A673 (cell line): ENCODE measurements at regions not wholly inside any gene's neighbourhood (a gene's known extent, or its start where the extent isn't known, plus 50 kb on each side); places are given as distances from the start of the nearest gene placed in this dataset.

Experiments
- BruUV-seq: library from RNA; stranded (reverse); fragments of 400-500 nt; replicated peaks from 2 replicates; lab custom pipeline; 2021; lab: Mats Ljungman, UMichigan
- CTCF ChIA-PET: fragments of 300-600 bp; sonication (Branson Sonifier 250); formaldehyde crosslinking; loops from one replicate; lab custom pipeline; 2022; ENCODE audit warnings: antibody characterized with exemption; lab: Charles Lee
- POLR2A ChIA-PET: fragments of 300-600 bp; sonication (Branson Sonifier 250); formaldehyde crosslinking; loops from one replicate; lab custom pipeline; 2022; ENCODE audit warnings: antibody characterized with exemption; ENCODE audit not compliant: low non-redundant PET; lab: Charles Lee
- DNase-seq: peaks from one replicate; pipeline ENCODE4 v3.0.0-alpha.2; 2015; ENCODE audit warnings: low spot score
- H3K27ac ChIP-seq: fragments of 200-600 bp; sonication (generic); 2 replicates; pipeline ENCODE4 v1.5.1; 2016; ENCODE audit warnings: mixed run types, low read depth, mild to moderate bottlenecking, mixed read lengths, antibody characterized with exemption, low read length; ENCODE audit not compliant: poor library complexity, severe bottlenecking
- H3K27me3 ChIP-seq: fragments of 200-600 bp; sonication (generic); replicated peaks from 2 replicates; pipeline ENCODE4 v1.6.1; 2017; ENCODE audit warnings: mixed run types, low read depth, mild to moderate bottlenecking, mixed read lengths, antibody characterized with exemption, low read length; ENCODE audit not compliant: insufficient read depth, poor library complexity
- H3K36me3 ChIP-seq: fragments of 200-600 bp; sonication (generic); 2 replicates; pipeline ENCODE4 v1.6.1; 2016; ENCODE audit warnings: mixed run types, mild to moderate bottlenecking, mixed read lengths, antibody characterized with exemption, low read length; ENCODE audit not compliant: insufficient read depth, poor library complexity, severe bottlenecking
- H3K4me1 ChIP-seq: fragments of 200-600 bp; sonication (generic); 2 replicates; pipeline ENCODE4 v1.6.1; 2017; ENCODE audit warnings: mixed run types, mild to moderate bottlenecking, mixed read lengths, antibody characterized with exemption, low read length; ENCODE audit not compliant: insufficient read depth, poor library complexity, severe bottlenecking
- H3K4me3 ChIP-seq: fragments of 200-600 bp; sonication (generic); 2 replicates; pipeline ENCODE4 v1.5.1; 2016; ENCODE audit warnings: low read depth, mixed run types, mild to moderate bottlenecking, mixed read lengths, low read length; ENCODE audit not compliant: poor library complexity, severe bottlenecking
- H3K9me3 ChIP-seq: fragments of 200-600 bp; sonication (generic); 2 replicates; pipeline ENCODE4 v1.6.1; 2016; ENCODE audit warnings: mixed run types, low read depth, mild to moderate bottlenecking, mixed read lengths, antibody characterized with exemption, low read length; ENCODE audit not compliant: poor library complexity, severe bottlenecking
- EZH2 ChIP-seq: fragments of 200-600 bp; sonication (generic); IDR thresholded peaks from 2 replicates; pipeline ENCODE4 v1.6.1; 2017; ENCODE audit warnings: borderline replicate concordance, low read depth, mild to moderate bottlenecking, mixed read lengths, antibody characterized with exemption, low read length; ENCODE audit not compliant: poor library complexity, severe bottlenecking
- intact Hi-C: fragments of 100-400 bp; cut with micrococcal nuclease; formaldehyde crosslinking; loops from one replicate; pipeline ENCODE4 v1.10.0; 2022; ENCODE audit not compliant: unreplicated experiment
- TF ChIP-seq, protein P1 (sequence below): fragments of 300-800, 200-600 bp; sonication (generic); conservative IDR thresholded peaks from 2 replicates; pipeline ENCODE4 v1.5.1; 2017; ENCODE audit warnings: low read depth, mild to moderate bottlenecking, antibody characterized with exemption, low read length, moderate library complexity, mixed read lengths

- Histone ChIP-seq H3K4me3 (no peak overlapping the region), H3K27me3 (no peaks in the 10 kb centered on the region), H3K27ac (no peak overlapping the region), H3K4me1 (peaks cover 6% of the 10 kb centered on the region), H3K9me3 (no peaks in the 10 kb centered on the region), H3K36me3 (no peaks in the 10 kb centered on the region)
- TF ChIP-seq, protein P1, sequence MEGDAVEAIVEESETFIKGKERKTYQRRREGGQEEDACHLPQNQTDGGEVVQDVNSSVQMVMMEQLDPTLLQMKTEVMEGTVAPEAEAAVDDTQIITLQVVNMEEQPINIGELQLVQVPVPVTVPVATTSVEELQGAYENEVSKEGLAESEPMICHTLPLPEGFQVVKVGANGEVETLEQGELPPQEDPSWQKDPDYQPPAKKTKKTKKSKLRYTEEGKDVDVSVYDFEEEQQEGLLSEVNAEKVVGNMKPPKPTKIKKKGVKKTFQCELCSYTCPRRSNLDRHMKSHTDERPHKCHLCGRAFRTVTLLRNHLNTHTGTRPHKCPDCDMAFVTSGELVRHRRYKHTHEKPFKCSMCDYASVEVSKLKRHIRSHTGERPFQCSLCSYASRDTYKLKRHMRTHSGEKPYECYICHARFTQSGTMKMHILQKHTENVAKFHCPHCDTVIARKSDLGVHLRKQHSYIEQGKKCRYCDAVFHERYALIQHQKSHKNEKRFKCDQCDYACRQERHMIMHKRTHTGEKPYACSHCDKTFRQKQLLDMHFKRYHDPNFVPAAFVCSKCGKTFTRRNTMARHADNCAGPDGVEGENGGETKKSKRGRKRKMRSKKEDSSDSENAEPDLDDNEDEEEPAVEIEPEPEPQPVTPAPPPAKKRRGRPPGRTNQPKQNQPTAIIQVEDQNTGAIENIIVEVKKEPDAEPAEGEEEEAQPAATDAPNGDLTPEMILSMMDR = no peak
- TF ChIP-seq EZH2 = no peak
- BruUV-seq = no TSS peak
- intact Hi-C loops = no loop called here
- DNase-seq = no peak
- ChIA-PET POLR2A (no interaction called here), CTCF (no interaction called here)
Observed at GRCh38 chr1:8211251-8211882, 106.5 kb upstream of the SLC45A1 start.

DNA sequence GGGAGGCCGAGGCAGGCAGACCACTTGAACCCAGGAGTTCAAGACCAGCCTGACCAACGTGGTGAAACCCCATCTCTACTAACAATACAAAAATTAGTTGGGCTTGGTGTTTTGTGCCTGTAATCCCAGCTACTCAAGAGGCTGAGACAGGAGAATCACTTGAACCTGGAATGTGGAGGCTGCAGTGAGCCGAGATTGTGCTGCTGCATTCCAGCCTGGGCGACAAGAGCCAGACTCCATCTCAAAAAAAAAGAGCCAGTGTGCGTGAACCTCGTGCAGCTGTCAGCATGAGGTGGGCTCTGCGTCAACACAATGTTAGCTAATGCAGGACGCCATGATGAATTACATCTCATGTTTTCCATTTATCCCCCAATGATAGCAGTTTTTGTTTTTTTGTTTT, 110.7 kb upstream of the SLC45A1 start:
- BruUV-seq = no TSS peak
- peaks cover 6% of the 10 kb centered on the region for H3K4me1 ChIP-seq
- H3K9me3 ChIP-seq = no peaks in the 10 kb centered on the region
- H3K4me3 ChIP-seq = no peak overlapping the region
- H3K27ac ChIP-seq = no peak overlapping the region
- ChIA-PET POLR2A (no interaction called here), CTCF (no interaction called here)
- intact Hi-C loops = no loop called here
- H3K36me3 ChIP-seq = no peaks in the 10 kb centered on the region
- H3K27me3 ChIP-seq = no peaks in the 10 kb centered on the region
- no peak for DNase-seq
- no peak for TF ChIP-seq EZH2
- TF ChIP-seq, protein P1 = no peak

DNA sequence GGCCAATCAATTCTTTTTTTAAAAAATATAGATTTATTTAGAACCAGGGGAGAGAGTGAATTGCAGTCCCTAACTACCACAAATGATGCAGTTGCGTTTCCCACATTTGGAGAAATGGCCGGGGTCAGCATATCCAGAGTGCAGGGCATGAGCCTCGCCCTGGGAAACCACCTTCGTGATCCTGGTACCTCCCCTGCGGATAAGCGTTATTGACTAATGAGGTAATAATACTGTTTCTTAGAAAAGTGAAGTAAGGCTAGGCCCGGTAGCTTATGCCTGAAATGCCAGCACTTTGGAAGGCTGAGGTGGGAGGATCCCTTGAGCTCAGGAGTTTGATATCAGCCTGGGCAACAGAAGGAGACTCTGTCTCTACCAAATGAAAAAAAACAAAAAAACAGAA, 111.5 kb upstream of the SLC45A1 start:
- ChIA-PET CTCF (no interaction called here), POLR2A (no interaction called here)
- no TSS peak for BruUV-seq
- intact Hi-C loops = no loop called here
- Histone ChIP-seq H3K9me3 (no peaks in the 10 kb centered on the region), H3K4me3 (no peak overlapping the region), H3K36me3 (no peaks in the 10 kb centered on the region), H3K27ac (no peak overlapping the region), H3K4me1 (no peaks in the 10 kb centered on the region), H3K27me3 (no peaks in the 10 kb centered on the region)
- TF ChIP-seq, protein P1 = no peak
- no peak for TF ChIP-seq EZH2
- DNase-seq = no peak
